Vagina (tissue), 2 donors: ENCODE measurements at regions not wholly inside any gene's neighbourhood (a gene's known extent, or its start where the extent isn't known, plus 50 kb on each side); places are given as distances from the start of the nearest gene placed in this dataset.
"Not testable (repeated sequence)": the region's sequence is repeated elsewhere in the genome, so short reads cannot be mapped to it uniquely, and the experiment has no call there.

Experiments
- CTCF ChIP-seq, 3 experiments: fragments of 450-650 bp in 2 of 3; fragments of 200-600 bp in 1 of 3; sonication (generic) in 1 of 3; IDR thresholded peaks; one replicate each; pipeline ENCODE4 v1.5.1; 2017 to 2019; ENCODE audit warnings: antibody characterized with exemption in 3 of 3, mild to moderate bottlenecking in 2 of 3, moderate library complexity in 2 of 3
- POLR2AphosphoS5 ChIP-seq, 2 donors: sonication (generic); formaldehyde crosslinking; IDR thresholded peaks; one replicate each; pipeline ENCODE4 v1.9.0; 2017; ENCODE audit warnings: antibody characterized with exemption in 2 of 2, mild to moderate bottlenecking in 2 of 2, low read depth in 1 of 2; ENCODE audit not compliant: insufficient read depth in 1 of 2

- TF ChIP-seq CTCF (IDR thresholded peaks at IDR 0.05); POLR2AphosphoS5 (IDR thresholded peaks at IDR 0.05; ENCODE audit: insufficient read depth in 1 of 2, low read depth in 1 of 2): not testable (repeated sequence)
Measured at GRCh38 chr13:21274457-21274856, 98.0 kb downstream of the MRPL57 start.
